Raji (cell line): ENCODE measurements at regions not wholly inside any gene's neighbourhood (a gene's known extent, or its start where the extent isn't known, plus 50 kb on each side); places are given as distances from the start of the nearest gene placed in this dataset.

ENCODE experiments used
- POLR2A ChIP-seq: IDR thresholded peaks from 2 replicates; pipeline ENCODE4 v1.6.1; 2011; ENCODE audit warnings: low read depth, low read length, control low read depth; ENCODE audit not compliant: insufficient read depth

- TF ChIP-seq POLR2A, result no peak
Observed at GRCh38 chr2:128921751-128922150, 603.1 kb upstream of the HS6ST1 start.

GRCh38 chr2:128922154-128922553 is 603.5 kb upstream of the HS6ST1 start:
- no peak for TF ChIP-seq POLR2A

- TF ChIP-seq POLR2A, result no peak
Observed at GRCh38 chr2:128925631-128926030, 607.0 kb upstream of the HS6ST1 start.

- TF ChIP-seq POLR2A, result no peak
Observed at GRCh38 chr2:128930101-128930500, 611.4 kb upstream of the HS6ST1 start.

- no peak for TF ChIP-seq POLR2A
Observed at GRCh38 chr2:128940378-128940777, 621.7 kb upstream of the HS6ST1 start.

- no peak for TF ChIP-seq POLR2A
Observed at GRCh38 chr2:128941751-128942150, 623.1 kb upstream of the HS6ST1 start.

- no peak for TF ChIP-seq POLR2A
Observed at GRCh38 chr2:128949360-128949759, 630.7 kb upstream of the HS6ST1 start.

- TF ChIP-seq POLR2A, result no peak
Observed at GRCh38 chr2:128950758-128951157, 632.1 kb upstream of the HS6ST1 start.

- no peak for TF ChIP-seq POLR2A
Observed at GRCh38 chr2:128958241-128958640, 639.6 kb upstream of the HS6ST1 start.

- no peak for TF ChIP-seq POLR2A
Observed at GRCh38 chr2:128967646-128968045, 649.0 kb upstream of the HS6ST1 start.

- no peak for TF ChIP-seq POLR2A
Observed at GRCh38 chr2:128969374-128969773, 650.7 kb upstream of the HS6ST1 start.

- TF ChIP-seq POLR2A, result no peak
Observed at GRCh38 chr2:128970332-128971116, 651.9 kb upstream of the HS6ST1 start.

GRCh38 chr2:128973566-128973965 is 654.9 kb upstream of the HS6ST1 start:
- TF ChIP-seq POLR2A, result no peak

GRCh38 chr2:128978212-128978611 is 659.5 kb upstream of the HS6ST1 start:
- TF ChIP-seq POLR2A, result no peak

GRCh38 chr2:128979182-128979581 is 660.5 kb upstream of the HS6ST1 start:
- TF ChIP-seq POLR2A, result no peak

GRCh38 chr2:128980475-128980874 is 661.8 kb upstream of the HS6ST1 start:
- no peak for TF ChIP-seq POLR2A

GRCh38 chr2:128981353-128981752 is 662.7 kb upstream of the HS6ST1 start:
- TF ChIP-seq POLR2A, result no peak
